HG03159 (cell line): ENCODE measurements at regions not wholly inside any gene's neighbourhood (a gene's known extent, or its start where the extent isn't known, plus 50 kb on each side); places are given as distances from the start of the nearest gene placed in this dataset.

ENCODE experiments used
- ATAC-seq: cut with Tn5 transposase; IDR thresholded peaks from one replicate; pipeline ENCODE4 v1.9.1; 2021; ENCODE audit warnings: mild to moderate bottlenecking, moderate library complexity; ENCODE audit not compliant: unreplicated experiment

GRCh38 chr5:160508780-160509361 lies 87.2 kb downstream of the PTTG1 start:
- ATAC-seq, result peak; percentile 72

GRCh38 chr5:160511280-160511929 lies 89.8 kb downstream of the PTTG1 start:
- no peak for ATAC-seq
